ENCODE measurements at regions not wholly inside any gene's neighbourhood (a gene's known extent, or its start where the extent isn't known, plus 50 kb on each side); places are given as distances from the start of the nearest gene placed in this dataset.

GRCh38 chr9:134276453-134277245 is 49.6 kb upstream of the RXRA start:
- H3K27ac ChIP-seq (ENCODE audit: low read depth in 2 of 2, low read length in 2 of 2), result no peak overlapping the region
- H3K4me3 ChIP-seq (ENCODE audit: low read length in 3 of 3), result no peak overlapping the region
- no peaks in the 10 kb centered on the region for H3K4me1 ChIP-seq (ENCODE audit: control insufficient read depth in 2 of 3, insufficient read depth in 2 of 3, low read depth in 1 of 3, low read length in 3 of 3)
- FAIRE-seq (no peak), DNase-seq (peak in 3 of 5 donors; percentile 54 to 82 (median 81))
- intact Hi-C loops (cut with DNase I), result no loop called here
- H3K9me3 ChIP-seq (ENCODE audit: control insufficient read depth in 2 of 3, insufficient read depth in 1 of 3, low read length in 3 of 3), result peaks cover 0 to 4% (median 0%) of the 10 kb centered on the region in 3 donors
- no peaks in the 10 kb centered on the region for H3K27me3 ChIP-seq (ENCODE audit: control insufficient read depth, insufficient read depth, low read length)
- H3K36me3 ChIP-seq (ENCODE audit: control insufficient read depth in 2 of 3, insufficient read depth in 3 of 3, low read length in 3 of 3), result no peaks in the 10 kb centered on the region
- no peak for TF ChIP-seq CTCF (IDR thresholded peaks at IDR 0.05; ENCODE audit: borderline replicate concordance, extremely low read depth, insufficient read depth)
- H3K9ac ChIP-seq (ENCODE audit: low read length in 3 of 3), result no peak overlapping the region
